ENCODE measurements at regions not wholly inside any gene's neighbourhood (a gene's known extent, or its start where the extent isn't known, plus 50 kb on each side); places are given as distances from the start of the nearest gene placed in this dataset.

DNA sequence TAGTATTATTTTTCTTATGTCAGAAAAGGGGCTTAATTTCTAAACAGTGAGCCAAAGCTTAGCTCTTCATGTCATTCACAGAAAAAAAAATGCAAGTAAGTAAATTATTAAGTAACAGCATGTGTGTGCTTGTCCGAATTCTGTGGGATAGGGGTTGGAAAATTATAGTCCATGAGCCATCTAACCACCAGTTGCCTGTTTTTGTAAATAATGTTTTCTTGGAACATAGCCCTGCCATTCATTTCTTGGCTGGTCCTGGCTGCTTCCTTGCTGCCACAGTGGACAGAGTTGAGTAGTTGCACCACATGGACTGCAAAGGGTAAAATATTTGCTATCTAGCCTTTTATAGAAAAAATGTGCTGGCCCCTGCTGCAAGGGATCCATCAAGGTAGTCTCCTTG lies 513.7 kb upstream of the WWC1 start:
- H3K27me3 ChIP-seq (ENCODE audit: control insufficient read depth, insufficient read depth, low read length), result no peaks in the 10 kb centered on the region
- H3K36me3 ChIP-seq (replicated peaks; ENCODE audit: control insufficient read depth, insufficient read depth, low read length), result no peaks in the 10 kb centered on the region
- H3K4me3 ChIP-seq (ENCODE audit: insufficient read depth, low read depth, low read length), result no peak overlapping the region
- no peak for DNase-seq

DNA sequence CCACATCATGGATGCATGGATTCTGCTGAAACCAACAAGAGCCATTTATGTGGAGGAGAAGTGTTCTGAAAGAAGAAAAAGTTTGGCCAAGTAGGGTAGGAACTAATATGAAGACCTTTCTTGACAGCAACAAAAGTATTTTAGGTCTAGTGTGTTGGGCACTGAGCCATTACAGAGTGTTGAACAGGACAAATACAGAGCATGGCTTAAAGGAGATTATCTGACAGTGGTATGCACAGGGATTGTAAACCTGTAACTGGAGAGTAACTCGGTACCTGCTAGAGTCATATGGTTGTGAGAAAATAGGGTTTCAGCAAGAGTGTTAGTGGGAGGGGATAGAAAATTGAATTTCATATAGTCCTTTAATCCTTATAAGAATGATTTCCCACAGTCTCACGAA lies 513.2 kb upstream of the WWC1 start:
- no peaks in the 10 kb centered on the region for H3K27me3 ChIP-seq (ENCODE audit: control insufficient read depth, insufficient read depth, low read length)
- DNase-seq, result no peak
- no peaks in the 10 kb centered on the region for H3K36me3 ChIP-seq (replicated peaks; ENCODE audit: control insufficient read depth, insufficient read depth, low read length)
- no peak overlapping the region for H3K4me3 ChIP-seq (ENCODE audit: insufficient read depth, low read depth, low read length)

GRCh38 chr5:167779644-167780043 lies 511.8 kb upstream of the WWC1 start:
- Histone ChIP-seq H3K4me3 (ENCODE audit: insufficient read depth, low read depth, low read length) (no peak overlapping the region), H3K27me3 (ENCODE audit: control insufficient read depth, insufficient read depth, low read length) (no peaks in the 10 kb centered on the region), H3K36me3 (replicated peaks; ENCODE audit: control insufficient read depth, insufficient read depth, low read length) (no peaks in the 10 kb centered on the region)
- DNase-seq, result no peak

GRCh38 chr5:167780177-167780576 lies 511.3 kb upstream of the WWC1 start:
- no peak overlapping the region for H3K4me3 ChIP-seq (ENCODE audit: insufficient read depth, low read depth, low read length)
- H3K27me3 ChIP-seq (ENCODE audit: control insufficient read depth, insufficient read depth, low read length), result no peaks in the 10 kb centered on the region
- H3K36me3 ChIP-seq (replicated peaks; ENCODE audit: control insufficient read depth, insufficient read depth, low read length), result no peaks in the 10 kb centered on the region
- no peak for DNase-seq

DNA sequence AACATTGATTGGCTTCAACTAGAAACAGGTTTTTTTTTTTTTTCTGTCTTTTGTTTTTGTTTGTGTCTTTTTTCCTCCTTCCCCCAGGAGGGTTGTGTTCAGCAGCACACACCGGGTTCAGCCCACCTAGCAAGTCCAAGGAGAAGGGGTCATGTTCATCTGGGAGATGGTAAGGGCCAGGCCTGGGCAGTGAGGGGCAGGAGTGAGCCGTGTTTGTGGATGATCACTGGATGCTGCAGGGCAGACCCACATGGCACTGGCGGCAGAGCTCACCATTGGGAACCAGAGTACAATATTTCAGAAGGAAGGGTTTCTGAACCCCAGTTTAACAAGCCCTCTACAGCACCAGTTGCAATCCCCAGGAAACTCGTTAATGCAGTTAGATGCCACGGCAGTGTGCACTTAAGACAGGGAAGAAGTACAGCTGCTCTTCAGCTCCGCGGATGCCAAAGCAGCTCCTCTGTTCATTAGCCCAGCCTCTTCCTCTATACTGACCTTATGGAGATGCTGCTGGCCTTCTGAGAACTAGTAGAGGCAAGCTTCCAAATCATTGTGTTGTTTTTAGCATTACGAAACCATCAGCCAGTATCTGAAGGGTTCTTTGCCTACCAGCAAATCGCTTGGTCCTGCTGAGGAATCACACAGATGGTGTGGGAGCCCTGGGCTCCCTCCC lies 508.2 kb upstream of the WWC1 start:
- Histone ChIP-seq H3K4me3 (ENCODE audit: insufficient read depth, low read depth, low read length) (no peak overlapping the region), H3K36me3 (replicated peaks; ENCODE audit: control insufficient read depth, insufficient read depth, low read length) (no peaks in the 10 kb centered on the region), H3K27me3 (ENCODE audit: control insufficient read depth, insufficient read depth, low read length) (no peaks in the 10 kb centered on the region)
- no peak for DNase-seq

DNA sequence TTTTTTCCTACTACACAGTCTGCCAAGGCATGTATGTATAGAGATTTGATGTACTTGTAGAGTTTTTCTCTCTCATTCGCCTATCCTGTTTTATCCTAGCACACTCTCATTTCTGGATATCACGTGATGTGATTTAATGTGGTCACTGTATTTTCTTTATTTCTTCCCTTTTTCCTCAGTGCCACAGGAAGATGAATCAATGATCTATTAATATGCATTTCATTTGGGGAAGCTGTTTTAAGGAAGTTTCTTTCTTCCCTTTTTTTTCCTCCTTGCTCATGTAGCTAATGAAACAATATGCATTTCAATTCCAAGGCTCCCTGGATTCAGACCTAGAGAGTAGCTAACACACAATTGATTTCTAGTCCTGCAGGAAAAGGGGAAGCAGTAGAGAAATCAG lies 506.3 kb upstream of the WWC1 start:
- Histone ChIP-seq H3K36me3 (replicated peaks; ENCODE audit: control insufficient read depth, insufficient read depth, low read length) (no peaks in the 10 kb centered on the region), H3K4me3 (ENCODE audit: insufficient read depth, low read depth, low read length) (no peak overlapping the region), H3K27me3 (ENCODE audit: control insufficient read depth, insufficient read depth, low read length) (no peaks in the 10 kb centered on the region)
- DNase-seq, result no peak

DNA sequence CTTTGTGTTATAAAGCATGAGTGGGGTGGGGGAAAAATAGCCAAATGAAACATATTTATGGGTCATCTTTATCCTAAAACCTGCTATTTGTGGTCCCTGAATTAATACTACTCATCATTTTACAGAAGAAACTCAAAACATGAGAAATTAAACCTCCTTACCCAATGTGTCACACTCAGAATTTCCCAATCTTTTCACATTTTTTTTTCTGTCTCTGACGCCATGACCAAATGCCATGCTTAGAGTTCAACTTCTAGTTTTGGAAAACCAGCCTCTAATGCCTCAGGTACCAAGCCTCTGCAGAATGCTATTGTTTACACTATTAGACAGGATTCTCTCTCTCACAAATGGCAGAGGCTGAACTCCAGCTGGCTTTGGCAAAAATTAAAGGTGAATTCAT lies 505.5 kb upstream of the WWC1 start:
- Histone ChIP-seq H3K4me3 (ENCODE audit: insufficient read depth, low read depth, low read length) (no peak overlapping the region), H3K36me3 (replicated peaks; ENCODE audit: control insufficient read depth, insufficient read depth, low read length) (no peaks in the 10 kb centered on the region), H3K27me3 (ENCODE audit: control insufficient read depth, insufficient read depth, low read length) (no peaks in the 10 kb centered on the region)
- no peak for DNase-seq

- Histone ChIP-seq H3K4me3 (ENCODE audit: insufficient read depth, low read depth, low read length) (no peak overlapping the region), H3K36me3 (replicated peaks; ENCODE audit: control insufficient read depth, insufficient read depth, low read length) (no peaks in the 10 kb centered on the region), H3K27me3 (ENCODE audit: control insufficient read depth, insufficient read depth, low read length) (no peaks in the 10 kb centered on the region)
- DNase-seq, result no peak
Measured at GRCh38 chr5:167786871-167787578, 504.4 kb upstream of the WWC1 start.

DNA sequence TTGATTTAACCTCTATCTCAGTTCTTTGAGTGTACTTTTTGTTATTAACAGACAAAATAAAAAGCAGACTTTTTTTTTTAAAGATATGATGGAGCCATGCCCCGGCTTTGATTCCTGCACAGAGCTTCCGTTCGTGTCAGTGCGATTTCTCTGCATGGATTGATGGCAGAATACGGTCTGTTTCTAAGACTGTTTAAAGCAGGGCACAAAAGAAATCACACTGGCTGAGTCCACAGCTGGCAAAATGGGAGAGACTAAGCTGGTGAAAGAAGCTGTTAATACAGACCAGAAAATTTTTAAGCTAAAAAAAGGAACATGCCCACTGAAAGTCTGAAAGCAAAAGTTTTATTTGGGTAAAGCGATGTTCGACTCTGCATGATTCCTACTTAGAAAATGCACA lies 501.4 kb upstream of the WWC1 start:
- Histone ChIP-seq H3K4me3 (ENCODE audit: insufficient read depth, low read depth, low read length) (no peak overlapping the region), H3K36me3 (replicated peaks; ENCODE audit: control insufficient read depth, insufficient read depth, low read length) (no peaks in the 10 kb centered on the region), H3K27me3 (ENCODE audit: control insufficient read depth, insufficient read depth, low read length) (no peaks in the 10 kb centered on the region)
- no peak for DNase-seq

DNA sequence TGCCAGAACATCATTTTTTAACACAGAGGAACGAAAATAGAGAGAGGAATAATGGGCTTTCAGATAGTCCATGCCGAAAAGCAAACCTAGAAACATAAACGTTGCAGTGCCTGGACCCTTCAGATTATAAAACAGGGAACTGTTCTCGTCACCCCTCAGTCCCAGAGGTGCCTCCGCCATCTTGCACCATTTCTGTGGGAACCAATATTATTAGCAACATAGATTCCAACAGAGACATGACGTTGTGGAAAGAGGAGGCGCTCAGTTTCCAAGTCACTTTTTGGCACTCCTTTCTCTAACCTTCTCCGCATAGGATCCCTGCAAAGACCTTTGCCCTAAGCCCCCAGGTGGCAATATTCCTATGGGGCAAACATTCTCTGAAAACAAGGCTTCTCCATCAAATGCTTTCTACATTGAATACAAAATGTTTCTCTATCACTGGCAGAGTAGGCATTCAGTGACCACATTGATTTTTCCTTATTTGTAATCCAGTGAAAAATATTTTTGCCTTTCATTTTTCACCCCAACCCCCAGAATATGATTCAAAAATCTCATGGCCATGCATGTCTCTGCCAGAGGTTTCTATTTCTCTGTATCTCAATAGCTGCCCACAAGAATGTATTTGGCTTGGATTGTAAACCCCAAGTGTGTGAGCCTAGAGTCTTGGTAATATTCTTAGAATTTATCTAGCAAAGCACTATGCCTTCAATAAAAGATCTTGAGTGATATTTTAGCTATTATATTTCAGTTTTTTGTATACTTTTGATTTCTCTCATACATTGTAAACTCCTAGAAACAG lies 500.8 kb upstream of the WWC1 start:
- no peaks in the 10 kb centered on the region for H3K27me3 ChIP-seq (ENCODE audit: control insufficient read depth, insufficient read depth, low read length)
- no peak overlapping the region for H3K4me3 ChIP-seq (ENCODE audit: insufficient read depth, low read depth, low read length)
- no peaks in the 10 kb centered on the region for H3K36me3 ChIP-seq (replicated peaks; ENCODE audit: control insufficient read depth, insufficient read depth, low read length)
- no peak for DNase-seq

GRCh38 chr5:167792514-167792913 lies 498.9 kb upstream of the WWC1 start:
- DNase-seq, result peak; percentile 6
- no peak overlapping the region for H3K4me3 ChIP-seq (ENCODE audit: insufficient read depth, low read depth, low read length)
- no peaks in the 10 kb centered on the region for H3K36me3 ChIP-seq (replicated peaks; ENCODE audit: control insufficient read depth, insufficient read depth, low read length)
- H3K27me3 ChIP-seq (ENCODE audit: control insufficient read depth, insufficient read depth, low read length), result no peaks in the 10 kb centered on the region

- Histone ChIP-seq H3K36me3 (replicated peaks; ENCODE audit: control insufficient read depth, insufficient read depth, low read length) (no peaks in the 10 kb centered on the region), H3K27me3 (ENCODE audit: control insufficient read depth, insufficient read depth, low read length) (no peaks in the 10 kb centered on the region), H3K4me3 (ENCODE audit: insufficient read depth, low read depth, low read length) (no peak overlapping the region)
- DNase-seq, result no peak
Measured at GRCh38 chr5:167793700-167794099, 497.7 kb upstream of the WWC1 start.

GRCh38 chr5:167794121-167794520 lies 497.3 kb upstream of the WWC1 start:
- no peaks in the 10 kb centered on the region for H3K27me3 ChIP-seq (ENCODE audit: control insufficient read depth, insufficient read depth, low read length)
- no peak for DNase-seq

GRCh38 chr5:167796672-167797071 lies 494.8 kb upstream of the WWC1 start:
- H3K4me3 ChIP-seq (ENCODE audit: insufficient read depth, low read depth, low read length), result no peak overlapping the region
- no peaks in the 10 kb centered on the region for H3K36me3 ChIP-seq (replicated peaks; ENCODE audit: control insufficient read depth, insufficient read depth, low read length)
- DNase-seq, result no peak
- H3K27me3 ChIP-seq (ENCODE audit: control insufficient read depth, insufficient read depth, low read length), result no peaks in the 10 kb centered on the region

More at GRCh38 chr5:167794121-167794520, 497.3 kb upstream of the WWC1 start:
- no peaks in the 10 kb centered on the region for H3K36me3 ChIP-seq (replicated peaks; ENCODE audit: control insufficient read depth, insufficient read depth, low read length)
- no peak overlapping the region for H3K4me3 ChIP-seq (ENCODE audit: insufficient read depth, low read depth, low read length)

DNA sequence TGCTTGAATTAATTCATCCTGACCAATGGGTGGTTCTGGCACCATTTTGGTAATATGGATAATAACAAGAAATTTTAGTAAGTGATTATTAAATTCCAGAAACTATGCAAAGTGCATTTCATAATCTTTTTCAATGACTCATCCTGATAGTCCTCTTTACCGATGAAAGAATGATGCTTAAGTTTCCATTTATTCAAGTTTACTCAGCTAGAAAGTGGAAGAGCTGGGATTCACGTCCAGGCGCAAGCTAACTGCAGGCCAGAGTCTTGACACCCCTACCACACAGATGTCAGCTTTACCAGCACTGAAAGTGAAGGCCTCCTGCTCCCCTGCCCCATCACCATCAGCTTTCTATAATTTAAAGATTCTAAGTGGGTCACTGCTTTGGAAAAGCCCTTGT lies 493.5 kb upstream of the WWC1 start:
- DNase-seq, result no peak
- no peaks in the 10 kb centered on the region for H3K27me3 ChIP-seq (ENCODE audit: control insufficient read depth, insufficient read depth, low read length)
- no peaks in the 10 kb centered on the region for H3K36me3 ChIP-seq (replicated peaks; ENCODE audit: control insufficient read depth, insufficient read depth, low read length)
- H3K4me3 ChIP-seq (ENCODE audit: insufficient read depth, low read depth, low read length), result no peak overlapping the region
